H9 (cell line): ENCODE measurements at regions not wholly inside any gene's neighbourhood (a gene's known extent, or its start where the extent isn't known, plus 50 kb on each side); places are given as distances from the start of the nearest gene placed in this dataset.

Experiments used
- DNase-seq: peaks from one replicate; pipeline ENCODE4 v3.0.0-alpha.2; 2017
- H2AFZ ChIP-seq: one replicate; pipeline ENCODE4 v1.6.1; 2013; ENCODE audit warnings: mild to moderate bottlenecking, low read length, control low read depth, moderate library complexity
- H2AK5ac ChIP-seq: 2 replicates; pipeline ENCODE4 v1.6.1; 2013; ENCODE audit warnings: low read length, control low read depth, mixed read lengths; ENCODE audit not compliant: insufficient read length
- H2BK120ac ChIP-seq: one replicate; pipeline ENCODE4 v1.6.1; 2013; ENCODE audit warnings: low read depth, mild to moderate bottlenecking, low read length, control low read depth, inconsistent platforms; ENCODE audit not compliant: poor library complexity, severe bottlenecking
- H2BK12ac ChIP-seq: 2 replicates; pipeline ENCODE4 v1.6.1; 2013; ENCODE audit warnings: low read length, control low read depth, mixed read lengths, low read depth; ENCODE audit not compliant: insufficient read length
- H2BK15ac ChIP-seq: 2 replicates; pipeline ENCODE4 v1.6.1; 2013; ENCODE audit warnings: low read depth, low read length, control low read depth
- H2BK20ac ChIP-seq: one replicate; pipeline ENCODE4 v1.6.1; 2013; ENCODE audit warnings: low read depth, mild to moderate bottlenecking, low read length, control low read depth, inconsistent platforms; ENCODE audit not compliant: poor library complexity, severe bottlenecking
- H2BK5ac ChIP-seq: 2 replicates; pipeline ENCODE4 v1.6.1; 2013; ENCODE audit warnings: low read length, control low read depth, mixed read lengths; ENCODE audit not compliant: insufficient read length
- H3K14ac ChIP-seq: 2 replicates; pipeline ENCODE4 v1.6.1; 2013; ENCODE audit warnings: low read length, control low read depth; ENCODE audit not compliant: insufficient read depth
- H3K18ac ChIP-seq: 2 replicates; pipeline ENCODE4 v1.6.1; 2013; ENCODE audit warnings: low read depth, mild to moderate bottlenecking, mixed read lengths, low read length, control low read depth; ENCODE audit not compliant: insufficient read length
- H3K23ac ChIP-seq: 2 replicates; pipeline ENCODE4 v1.6.1; 2013; ENCODE audit warnings: low read length, control low read depth, mixed read lengths, low read depth; ENCODE audit not compliant: insufficient read length
- H3K23me2 ChIP-seq: 2 replicates; pipeline ENCODE4 v1.6.1; 2013; ENCODE audit warnings: low read depth, mild to moderate bottlenecking, mixed read lengths, low read length, control low read depth; ENCODE audit not compliant: insufficient read length, poor library complexity, severe bottlenecking
- H3K27ac ChIP-seq: 2 replicates; pipeline ENCODE4 v1.5.1; 2013; ENCODE audit warnings: low read length, control low read depth, mixed read lengths, low read depth; ENCODE audit not compliant: insufficient read length
- H3K27me3 ChIP-seq: 2 replicates; pipeline ENCODE4 v1.6.1; 2013; ENCODE audit warnings: low read length, control low read depth, inconsistent platforms; ENCODE audit not compliant: insufficient read depth
- H3K4ac ChIP-seq: 2 replicates; pipeline ENCODE4 v1.6.1; 2013; ENCODE audit warnings: low read depth, mild to moderate bottlenecking, control low read depth, inconsistent platforms, low read length, moderate library complexity
- H3K4me1 ChIP-seq: 2 replicates; pipeline ENCODE4 v1.6.1; 2013; ENCODE audit warnings: low read length, control low read depth, inconsistent platforms; ENCODE audit not compliant: insufficient read depth
- H3K4me2 ChIP-seq: 2 replicates; pipeline ENCODE4 v1.6.1; 2013; ENCODE audit warnings: low read length, control low read depth, mixed read lengths; ENCODE audit not compliant: insufficient read length, insufficient read depth
- H3K56ac ChIP-seq: 2 replicates; pipeline ENCODE4 v1.6.1; 2013; ENCODE audit warnings: low read depth, mild to moderate bottlenecking, mixed read lengths, low read length, control low read depth; ENCODE audit not compliant: insufficient read length
- H3K79me1 ChIP-seq: 2 replicates; pipeline ENCODE4 v1.6.1; 2013; ENCODE audit warnings: low read depth, mild to moderate bottlenecking, moderate library complexity, low read length, control low read depth, inconsistent platforms; ENCODE audit not compliant: insufficient read depth, poor library complexity, severe bottlenecking
- H3K79me2 ChIP-seq: 2 replicates; pipeline ENCODE4 v1.6.1; 2013; ENCODE audit warnings: low read length, control low read depth, inconsistent platforms; ENCODE audit not compliant: insufficient read depth
- H3K9ac ChIP-seq: 2 replicates; pipeline ENCODE4 v1.6.1; 2013; ENCODE audit warnings: low read length, control low read depth, mixed read lengths; ENCODE audit not compliant: insufficient read length; ENCODE audit errors: extremely low read depth
- H3K9me3 ChIP-seq: one replicate; pipeline ENCODE4 v1.6.1; 2013; ENCODE audit warnings: low read depth, low read length, inconsistent platforms; ENCODE audit not compliant: control insufficient read depth
- H3T11ph ChIP-seq: one replicate; pipeline ENCODE4 v1.6.1; 2013; ENCODE audit warnings: mild to moderate bottlenecking, low read length, control low read depth, inconsistent platforms
- H4K20me1 ChIP-seq: one replicate; pipeline ENCODE4 v1.6.1; 2013; ENCODE audit not compliant: control insufficient read depth, insufficient read length, insufficient read depth
- H4K5ac ChIP-seq: 2 replicates; pipeline ENCODE4 v1.6.1; 2013; ENCODE audit warnings: low read depth, mild to moderate bottlenecking, mixed read lengths, low read length, control low read depth; ENCODE audit not compliant: insufficient read length
- H4K8ac ChIP-seq: replicated peaks from 2 replicates; pipeline ENCODE4 v1.6.1; 2013; ENCODE audit warnings: low read length, control low read depth, mixed read lengths, low read depth; ENCODE audit not compliant: insufficient read length
- H4K91ac ChIP-seq: 2 replicates; pipeline ENCODE4 v1.6.1; 2013; ENCODE audit warnings: low read depth, mild to moderate bottlenecking, moderate library complexity, mixed read lengths, low read length, control low read depth; ENCODE audit not compliant: insufficient read length
- H3K27ac Mint-ChIP-seq, 3 experiments: 2 replicates in 2 of 3; 3 replicates in 1 of 3; pipeline ENCODE4 v1.8.0; 2020 to 2021; ENCODE audit warnings: mixed read lengths in 3 of 3, mild to moderate bottlenecking in 1 of 3, moderate library complexity in 1 of 3
- H3K27me3 Mint-ChIP-seq: 2 replicates; pipeline ENCODE4 v1.8.0; 2021; ENCODE audit warnings: low read depth, mild to moderate bottlenecking, moderate library complexity, mixed read lengths
- H3K36me3 Mint-ChIP-seq, 3 experiments: 2 replicates in 2 of 3; 3 replicates in 1 of 3; pipeline ENCODE4 v1.8.0; 2020 to 2021; ENCODE audit warnings: low read depth in 3 of 3, mixed read lengths in 3 of 3; ENCODE audit not compliant: insufficient read depth in 1 of 3
- H3K4me1 Mint-ChIP-seq, 2 experiments: 2 replicates each; pipeline ENCODE4 v1.8.0; 2020; ENCODE audit warnings: mixed read lengths in 2 of 2
- H3K4me3 Mint-ChIP-seq, 2 experiments: 2 replicates in 1 of 2; 3 replicates in 1 of 2; pipeline ENCODE4 v1.8.0; 2020 to 2021; ENCODE audit warnings: mild to moderate bottlenecking in 2 of 2, mixed read lengths in 2 of 2, moderate library complexity in 1 of 2
- H3K9me3 Mint-ChIP-seq, 2 experiments: 2 replicates in 1 of 2; 3 replicates in 1 of 2; pipeline ENCODE4 v1.8.0; 2020; ENCODE audit warnings: mild to moderate bottlenecking in 2 of 2, mixed read lengths in 2 of 2, moderate library complexity in 1 of 2
- TF ChIP-seq, protein P1 (sequence below): fragments of 200-600 bp; sonication (generic); conservative IDR thresholded peaks from 3 replicates; pipeline ENCODE4 v1.8.0; 2021; ENCODE audit warnings: antibody characterized with exemption, mild to moderate bottlenecking

DNA sequence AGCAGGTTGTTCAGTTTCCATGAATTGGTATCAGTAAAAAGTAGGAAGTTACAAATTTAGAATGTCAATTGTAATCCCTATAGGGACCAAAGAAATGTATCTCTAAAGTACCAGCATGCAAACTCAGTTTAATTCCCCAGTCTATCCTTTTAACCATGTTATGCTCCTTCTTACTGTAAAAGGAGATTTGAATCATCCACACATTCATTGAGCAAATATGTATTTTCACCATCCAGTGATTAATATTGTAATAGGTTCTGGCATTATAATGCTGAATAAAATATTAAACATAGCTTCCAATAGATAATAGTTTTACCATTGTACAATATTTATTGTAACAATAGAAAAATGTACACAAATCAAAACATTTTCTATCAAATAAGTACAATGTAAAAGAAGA is 228.2 kb upstream of the SEMA3A start:
- Histone ChIP-seq H3K79me1 (no peaks in the 10 kb centered on the region), H3K56ac (no peak overlapping the region), H4K20me1 (no peaks in the 10 kb centered on the region), H3K23ac (no peak overlapping the region), H2AFZ (no peak overlapping the region), H2BK120ac (no peak overlapping the region), H2BK15ac (no peak overlapping the region), H3K9me3 (no peaks in the 10 kb centered on the region), H2BK12ac (no peak overlapping the region), H3T11ph (no peak overlapping the region), H4K8ac (no peak overlapping the region), H3K4me2 (no peak overlapping the region), H3K27ac (no peak overlapping the region), H3K9ac (no peak overlapping the region), H2AK5ac (no peak overlapping the region), H3K23me2 (no peaks in the 10 kb centered on the region), H2BK20ac (no peak overlapping the region), H4K91ac (no peak overlapping the region), H4K5ac (no peak overlapping the region), H2BK5ac (no peak overlapping the region), H3K4me1 (no peaks in the 10 kb centered on the region), H3K4ac (no peak overlapping the region), H3K27me3 (no peaks in the 10 kb centered on the region), H3K79me2 (no peaks in the 10 kb centered on the region), H3K14ac (no peak overlapping the region), H3K18ac (no peak overlapping the region)
- TF ChIP-seq, protein P1, sequence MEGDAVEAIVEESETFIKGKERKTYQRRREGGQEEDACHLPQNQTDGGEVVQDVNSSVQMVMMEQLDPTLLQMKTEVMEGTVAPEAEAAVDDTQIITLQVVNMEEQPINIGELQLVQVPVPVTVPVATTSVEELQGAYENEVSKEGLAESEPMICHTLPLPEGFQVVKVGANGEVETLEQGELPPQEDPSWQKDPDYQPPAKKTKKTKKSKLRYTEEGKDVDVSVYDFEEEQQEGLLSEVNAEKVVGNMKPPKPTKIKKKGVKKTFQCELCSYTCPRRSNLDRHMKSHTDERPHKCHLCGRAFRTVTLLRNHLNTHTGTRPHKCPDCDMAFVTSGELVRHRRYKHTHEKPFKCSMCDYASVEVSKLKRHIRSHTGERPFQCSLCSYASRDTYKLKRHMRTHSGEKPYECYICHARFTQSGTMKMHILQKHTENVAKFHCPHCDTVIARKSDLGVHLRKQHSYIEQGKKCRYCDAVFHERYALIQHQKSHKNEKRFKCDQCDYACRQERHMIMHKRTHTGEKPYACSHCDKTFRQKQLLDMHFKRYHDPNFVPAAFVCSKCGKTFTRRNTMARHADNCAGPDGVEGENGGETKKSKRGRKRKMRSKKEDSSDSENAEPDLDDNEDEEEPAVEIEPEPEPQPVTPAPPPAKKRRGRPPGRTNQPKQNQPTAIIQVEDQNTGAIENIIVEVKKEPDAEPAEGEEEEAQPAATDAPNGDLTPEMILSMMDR: no peak
- DNase-seq: no peak
- Mint-ChIP-seq H3K4me3 (no peak overlapping the region), H3K27me3 (no peaks in the 10 kb centered on the region), H3K9me3 (peaks cover 13 to 15% of the 10 kb centered on the region in 2 experiments; a peak in 4 of 5 replicates), H3K4me1 (no peaks in the 10 kb centered on the region), H3K36me3 (peaks cover 6 to 18% (median 11%) of the 10 kb centered on the region in 3 experiments; a peak in 5 of 7 replicates), H3K27ac (no peak overlapping the region)
